ENCODE measurements at regions not wholly inside any gene's neighbourhood (a gene's known extent, or its start where the extent isn't known, plus 50 kb on each side); places are given as distances from the start of the nearest gene placed in this dataset.

DNA sequence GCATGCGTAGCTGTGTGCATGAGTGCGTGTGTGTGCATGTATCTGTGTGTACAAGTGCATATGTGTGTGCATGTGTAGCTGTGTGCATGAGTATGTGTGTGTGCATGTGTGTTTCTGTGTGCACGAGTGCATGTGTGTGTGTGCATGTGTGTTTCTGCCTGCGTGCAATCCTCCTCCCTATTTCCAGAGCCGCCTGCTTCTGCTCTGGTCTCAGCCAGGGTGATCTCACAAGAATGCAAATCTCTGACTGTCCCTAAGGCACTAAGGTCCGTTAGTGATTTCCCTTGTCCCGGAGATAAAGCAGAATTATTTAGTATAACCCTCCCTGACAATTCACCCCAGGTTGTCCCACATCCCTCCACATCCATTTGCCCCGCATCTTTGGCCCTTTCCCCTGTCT, 530.3 kb downstream of the TCERG1L start:
- no peak overlapping the region for H2BK5ac ChIP-seq (ENCODE audit: insufficient read length, low read length)
- Mint-ChIP-seq H3K36me3 (ENCODE audit: insufficient read depth in 1 of 3, low read depth in 3 of 3) (no peaks in the 10 kb centered on the region), H3K27ac (peak overlapping the region in 1 of 3 experiments; percentile 86; a peak in 1 of 7 replicates), H3K9me3 (no peaks in the 10 kb centered on the region), H3K4me1 (0 out of 4 replicates have a peak, but pooled peaks cover 2% of the 10 kb centered on the region in 2 experiments), H3K4me3 (no peak overlapping the region), H3K27me3 (ENCODE audit: low read depth) (no peaks in the 10 kb centered on the region)
- no peak overlapping the region for H2BK120ac ChIP-seq (ENCODE audit: low read depth, low read length, poor library complexity, severe bottlenecking)
- no peak overlapping the region for H3K4me2 ChIP-seq (ENCODE audit: insufficient read depth, insufficient read length, low read length)
- H3K79me1 ChIP-seq (ENCODE audit: insufficient read depth, low read depth, low read length, poor library complexity, severe bottlenecking), result no peaks in the 10 kb centered on the region
- no peak overlapping the region for H3K23ac ChIP-seq (ENCODE audit: insufficient read length, low read depth, low read length)
- no peaks in the 10 kb centered on the region for H3K79me2 ChIP-seq (ENCODE audit: insufficient read depth, low read length)
- H2AK5ac ChIP-seq (ENCODE audit: insufficient read length, low read length), result no peak overlapping the region
- H4K8ac ChIP-seq (replicated peaks; ENCODE audit: insufficient read length, low read depth, low read length), result no peak overlapping the region
- no peak overlapping the region for H2BK12ac ChIP-seq (ENCODE audit: insufficient read length, low read depth, low read length)
- no peaks in the 10 kb centered on the region for H3K4me1 ChIP-seq (ENCODE audit: insufficient read depth, low read length)
- no peak overlapping the region for H3K27ac ChIP-seq (ENCODE audit: insufficient read length, low read depth, low read length)
- H3K14ac ChIP-seq (ENCODE audit: insufficient read depth, low read length), result no peak overlapping the region
- H2BK15ac ChIP-seq (ENCODE audit: low read depth, low read length), result no peak overlapping the region
- peaks cover 3% of the 10 kb centered on the region for H4K20me1 ChIP-seq (ENCODE audit: control insufficient read depth, insufficient read depth, insufficient read length)
- H4K91ac ChIP-seq (ENCODE audit: insufficient read length, low read depth, low read length), result no peak overlapping the region
- no peak overlapping the region for H4K5ac ChIP-seq (ENCODE audit: insufficient read length, low read depth, low read length)
- no peaks in the 10 kb centered on the region for H3K9me3 ChIP-seq (ENCODE audit: control insufficient read depth, low read depth, low read length)
- no peaks in the 10 kb centered on the region for H3K23me2 ChIP-seq (ENCODE audit: insufficient read length, low read depth, low read length, poor library complexity, severe bottlenecking)
- H2BK20ac ChIP-seq (ENCODE audit: low read depth, low read length, poor library complexity, severe bottlenecking), result no peak overlapping the region
- H3K18ac ChIP-seq (ENCODE audit: insufficient read length, low read depth, low read length), result no peak overlapping the region
- no peak overlapping the region for H2AFZ ChIP-seq (ENCODE audit: low read length)
- TF ChIP-seq CTCF (conservative IDR thresholded peaks at IDR 0.05), result no peak
- no peaks in the 10 kb centered on the region for H3K27me3 ChIP-seq (ENCODE audit: insufficient read depth, low read length)
- no peak overlapping the region for H3K56ac ChIP-seq (ENCODE audit: insufficient read length, low read depth, low read length)
- DNase-seq, result no peak
- H3K9ac ChIP-seq (ENCODE audit: extremely low read depth, insufficient read length, low read length), result no peak overlapping the region
- H3T11ph ChIP-seq (ENCODE audit: low read length), result no peak overlapping the region
- H3K4ac ChIP-seq (ENCODE audit: low read depth, low read length), result no peak overlapping the region
- no CpG with 5 or more reads among the region's 8 CpGs for WGBS (ENCODE audit: extremely low coverage, insufficient read length, low lambda C conversion rate)

Data from H9 (cell line).